ENCODE measurements at regions not wholly inside any gene's neighbourhood (a gene's known extent, or its start where the extent isn't known, plus 50 kb on each side); places are given as distances from the start of the nearest gene placed in this dataset.
"Not testable (repeated sequence)": the region's sequence is repeated elsewhere in the genome, so short reads cannot be mapped to it uniquely, and the experiment has no call there.

GRCh38 chr7:152594801-152595200, 81.1 kb downstream of the XRCC2 start:
- DNase-seq (ENCODE audit: low read depth) = no peak

GRCh38 chr7:152591976-152592375, 84.0 kb downstream of the XRCC2 start:
- no peak for DNase-seq (ENCODE audit: low read depth)

GRCh38 chr7:152590481-152590880, 85.5 kb downstream of the XRCC2 start:
- no peak for DNase-seq (ENCODE audit: low read depth)

- not testable (repeated sequence) for DNase-seq (ENCODE audit: low read depth)
Measured at GRCh38 chr7:152589821-152590220, 86.1 kb downstream of the XRCC2 start.

- DNase-seq (ENCODE audit: low read depth) = peak; percentile 55
Measured at GRCh38 chr7:152588350-152588749, 87.6 kb downstream of the XRCC2 start.

- no peak for DNase-seq (ENCODE audit: low read depth)
Measured at GRCh38 chr7:152587366-152587765, 88.6 kb downstream of the XRCC2 start.

- no peak for DNase-seq (ENCODE audit: low read depth)
Measured at GRCh38 chr7:152583006-152583405, 92.9 kb downstream of the XRCC2 start.

- no peak for DNase-seq (ENCODE audit: low read depth)
Measured at GRCh38 chr7:152579070-152579469, 96.9 kb downstream of the XRCC2 start.

GRCh38 chr7:152577339-152577738, 98.6 kb downstream of the XRCC2 start:
- no peak for DNase-seq (ENCODE audit: low read depth)

GRCh38 chr7:152574892-152575548, 100.9 kb downstream of the XRCC2 start:
- DNase-seq (ENCODE audit: low read depth) = no peak

GRCh38 chr7:152573186-152573585, 102.8 kb downstream of the XRCC2 start:
- DNase-seq (ENCODE audit: low read depth) = not testable (repeated sequence)

GRCh38 chr7:152572101-152572500, 103.8 kb downstream of the XRCC2 start:
- DNase-seq (ENCODE audit: low read depth) = no peak

- DNase-seq (ENCODE audit: low read depth) = no peak
Measured at GRCh38 chr7:152571068-152571467, 104.9 kb downstream of the XRCC2 start.

- no peak for DNase-seq (ENCODE audit: low read depth)
Measured at GRCh38 chr7:152568972-152569371, 107.0 kb downstream of the XRCC2 start.

GRCh38 chr7:152565731-152566130, 110.2 kb downstream of the XRCC2 start:
- DNase-seq (ENCODE audit: low read depth) = no peak

GRCh38 chr7:152564656-152565250, 111.2 kb downstream of the XRCC2 start:
- DNase-seq (ENCODE audit: low read depth) = no peak

- no peak for DNase-seq (ENCODE audit: low read depth)
Measured at GRCh38 chr7:152556013-152556755, 119.8 kb downstream of the XRCC2 start.

GRCh38 chr7:152553671-152554317, 118.0 kb upstream of the KMT2C start:
- no peak for DNase-seq (ENCODE audit: low read depth)

GRCh38 chr7:152551304-152552036, 115.7 kb upstream of the KMT2C start:
- no peak for DNase-seq (ENCODE audit: low read depth)

- no peak for DNase-seq (ENCODE audit: low read depth)
Measured at GRCh38 chr7:152544971-152545619, 109.3 kb upstream of the KMT2C start.

- DNase-seq (ENCODE audit: low read depth) = no peak
Measured at GRCh38 chr7:152544481-152544927, 108.7 kb upstream of the KMT2C start.
